GM23248 (cell line): ENCODE measurements at regions not wholly inside any gene's neighbourhood (a gene's known extent, or its start where the extent isn't known, plus 50 kb on each side); places are given as distances from the start of the nearest gene placed in this dataset.

Experiments used
- DNase-seq: peaks from one replicate; pipeline ENCODE4 v3.0.0-alpha.2; 2015
- H2AFZ ChIP-seq: fragments of 200-600 bp; sonication (generic); 2 replicates; pipeline ENCODE4 v1.6.1; 2016; ENCODE audit warnings: antibody characterized with exemption
- H3F3A ChIP-seq: fragments of 200-600 bp; sonication (generic); 2 replicates; pipeline ENCODE4 v1.6.1; 2016; ENCODE audit warnings: mild to moderate bottlenecking, antibody characterized with exemption, mixed run types; ENCODE audit not compliant: insufficient read depth
- H3K27ac ChIP-seq: fragments of 200-600 bp; sonication (generic); 2 replicates; pipeline ENCODE4 v1.5.1; 2016; ENCODE audit warnings: mild to moderate bottlenecking
- H3K27me3 ChIP-seq: fragments of 200-600 bp; sonication (generic); replicated peaks from 2 replicates; pipeline ENCODE4 v1.6.1; 2016; ENCODE audit warnings: mild to moderate bottlenecking; ENCODE audit not compliant: insufficient read depth
- H3K36me3 ChIP-seq: fragments of 200-600 bp; sonication (generic); 2 replicates; pipeline ENCODE4 v1.6.1; 2016; ENCODE audit warnings: low read depth, mild to moderate bottlenecking
- H3K4me1 ChIP-seq: fragments of 200-600 bp; sonication (generic); 2 replicates; pipeline ENCODE4 v1.6.1; 2016; ENCODE audit warnings: mild to moderate bottlenecking; ENCODE audit not compliant: insufficient read depth
- H3K4me2 ChIP-seq: fragments of 200-600 bp; sonication (generic); one replicate; pipeline ENCODE4 v1.6.1; 2016; ENCODE audit warnings: mild to moderate bottlenecking; ENCODE audit not compliant: unreplicated experiment
- H3K4me3 ChIP-seq: fragments of 200-600 bp; sonication (generic); 2 replicates; pipeline ENCODE4 v1.5.1; 2016; ENCODE audit warnings: mild to moderate bottlenecking
- H3K79me2 ChIP-seq: fragments of 200-600 bp; sonication (generic); 2 replicates; pipeline ENCODE4 v1.6.1; 2016; ENCODE audit warnings: mild to moderate bottlenecking; ENCODE audit not compliant: insufficient read depth
- H3K9ac ChIP-seq: fragments of 200-600 bp; sonication (generic); 2 replicates; pipeline ENCODE4 v1.6.1; 2016; ENCODE audit warnings: mild to moderate bottlenecking
- H3K9me2 ChIP-seq: fragments of 200-600 bp; sonication (generic); 2 replicates; pipeline ENCODE4 v1.6.1; 2016; ENCODE audit warnings: mixed run types, mild to moderate bottlenecking, moderate library complexity; ENCODE audit not compliant: insufficient read depth
- H3K9me3 ChIP-seq: fragments of 200-600 bp; sonication (generic); one replicate; pipeline ENCODE4 v1.6.1; 2017; ENCODE audit warnings: low read depth
- H4K20me1 ChIP-seq: fragments of 200-600 bp; sonication (generic); 2 replicates; pipeline ENCODE4 v1.6.0; 2016; ENCODE audit not compliant: insufficient read depth
- EZH2 ChIP-seq: fragments of 200-600 bp; sonication (generic); IDR thresholded peaks from 2 replicates; pipeline ENCODE4 v1.6.1; 2018; ENCODE audit warnings: antibody characterized with exemption, mild to moderate bottlenecking; ENCODE audit not compliant: insufficient read depth, poor library complexity, severe bottlenecking
- EZH2phosphoT487 ChIP-seq: fragments of 200-600 bp; sonication (generic); IDR thresholded peaks from 2 replicates; pipeline ENCODE4 v1.6.1; 2018; ENCODE audit warnings: antibody characterized with exemption, moderate library complexity, mild to moderate bottlenecking, low read depth; ENCODE audit not compliant: insufficient read depth
- WGBS, 2 experiments: methylation state at CpG; one replicate each; pipeline ENCODE4 v1.1.6; 2015 to 2017; ENCODE audit warnings: low lambda C conversion rate in 2 of 2, low coverage in 1 of 2; ENCODE audit errors: missing lambda C conversion rate in 2 of 2; 5-methylcytosine and 5-hydroxymethylcytosine counted together
- in situ Hi-C: fragments of 300-500 bp; cut with MboI; formaldehyde crosslinking; loops from 2 replicates; pipeline ENCODE4 v1.15.0; 2020

- H3K27ac ChIP-seq, result no peak overlapping the region
- no peaks in the 10 kb centered on the region for H3K9me3 ChIP-seq
Measured at GRCh38 chr6:94245395-94245794, 826.0 kb upstream of the EPHA7 start.

GRCh38 chr6:94238868-94239267, 819.5 kb upstream of the EPHA7 start:
- DNase-seq, result no peak
- H3F3A ChIP-seq, result no peaks in the 10 kb centered on the region
- no peak overlapping the region for H3K27ac ChIP-seq
- no peak overlapping the region for H3K4me3 ChIP-seq
- in situ Hi-C loops, result no loop called here
- no peak overlapping the region for H3K9ac ChIP-seq
- no peaks in the 10 kb centered on the region for H3K27me3 ChIP-seq
- WGBS, 2 experiments, result 0 to 7% methylated on average over 1 of the region's 1 CpG
- H3K4me2 ChIP-seq, result no peak overlapping the region
- H3K4me1 ChIP-seq, result no peaks in the 10 kb centered on the region
- H3K9me3 ChIP-seq, result no peaks in the 10 kb centered on the region
- no peak for TF ChIP-seq EZH2phosphoT487
- TF ChIP-seq EZH2, result no peak
- no peak overlapping the region for H2AFZ ChIP-seq
- H3K36me3 ChIP-seq, result no peaks in the 10 kb centered on the region
- no peaks in the 10 kb centered on the region for H4K20me1 ChIP-seq
- H3K9me2 ChIP-seq, result no peaks in the 10 kb centered on the region
- no peaks in the 10 kb centered on the region for H3K79me2 ChIP-seq

More at GRCh38 chr6:94245395-94245794, 826.0 kb upstream of the EPHA7 start:
- in situ Hi-C loops, result no loop called here
- WGBS, 2 experiments, result 29 to 44% methylated on average over 4 of the region's 4 CpGs
- Histone ChIP-seq H3K4me2 (no peak overlapping the region), H2AFZ (no peak overlapping the region), H3K4me3 (no peak overlapping the region), H4K20me1 (no peaks in the 10 kb centered on the region), H3K36me3 (no peaks in the 10 kb centered on the region), H3K79me2 (no peaks in the 10 kb centered on the region), H3K4me1 (no peaks in the 10 kb centered on the region), H3K9me2 (no peaks in the 10 kb centered on the region), H3K27me3 (no peaks in the 10 kb centered on the region), H3K9ac (no peak overlapping the region), H3F3A (no peaks in the 10 kb centered on the region)
- DNase-seq, result no peak
- TF ChIP-seq EZH2 (no peak), EZH2phosphoT487 (no peak)

- no peaks in the 10 kb centered on the region for H3K36me3 ChIP-seq
- DNase-seq, result no peak
- H3K9me2 ChIP-seq, result no peaks in the 10 kb centered on the region
- H3K27ac ChIP-seq, result no peak overlapping the region
- no peak overlapping the region for H3K4me2 ChIP-seq
- H3K9me3 ChIP-seq, result no peaks in the 10 kb centered on the region
- WGBS, 2 experiments, result 4% methylated on average over 4 of the region's 4 CpGs
- H3K9ac ChIP-seq, result no peak overlapping the region
- no peaks in the 10 kb centered on the region for H3F3A ChIP-seq
- no peaks in the 10 kb centered on the region for H3K27me3 ChIP-seq
- H4K20me1 ChIP-seq, result no peaks in the 10 kb centered on the region
- in situ Hi-C loops, result no loop called here
- no peaks in the 10 kb centered on the region for H3K4me1 ChIP-seq
- no peak overlapping the region for H3K4me3 ChIP-seq
- H3K79me2 ChIP-seq, result no peaks in the 10 kb centered on the region
- TF ChIP-seq EZH2, result no peak
- TF ChIP-seq EZH2phosphoT487, result no peak
- H2AFZ ChIP-seq, result no peak overlapping the region
Measured at GRCh38 chr6:94227741-94228140, 808.4 kb upstream of the EPHA7 start.

- Histone ChIP-seq H4K20me1 (no peaks in the 10 kb centered on the region), H3K27ac (no peak overlapping the region), H3K27me3 (no peaks in the 10 kb centered on the region), H3K36me3 (no peaks in the 10 kb centered on the region), H2AFZ (no peak overlapping the region), H3K9me2 (no peaks in the 10 kb centered on the region), H3F3A (no peaks in the 10 kb centered on the region), H3K4me3 (no peak overlapping the region), H3K4me2 (no peak overlapping the region), H3K79me2 (no peaks in the 10 kb centered on the region), H3K9me3 (no peaks in the 10 kb centered on the region), H3K4me1 (no peaks in the 10 kb centered on the region), H3K9ac (no peak overlapping the region)
- 0 to 3% methylated on average over 2 of the region's 2 CpGs for WGBS, 2 experiments
- in situ Hi-C loops, result no loop called here
- no peak for DNase-seq
- TF ChIP-seq EZH2phosphoT487, result no peak
- TF ChIP-seq EZH2, result no peak
Measured at GRCh38 chr6:94217836-94218235, 798.5 kb upstream of the EPHA7 start.

- Histone ChIP-seq H3K4me3 (no peak overlapping the region), H3K27me3 (no peaks in the 10 kb centered on the region), H3K4me1 (no peaks in the 10 kb centered on the region), H3K9ac (no peak overlapping the region), H3K4me2 (no peak overlapping the region), H3F3A (no peaks in the 10 kb centered on the region), H2AFZ (no peak overlapping the region), H3K27ac (no peak overlapping the region), H3K79me2 (no peaks in the 10 kb centered on the region), H3K9me3 (no peaks in the 10 kb centered on the region), H3K9me2 (no peaks in the 10 kb centered on the region), H3K36me3 (no peaks in the 10 kb centered on the region), H4K20me1 (no peaks in the 10 kb centered on the region)
- DNase-seq, result no peak
- TF ChIP-seq EZH2phosphoT487 (no peak), EZH2 (no peak)
- 9 to 17% methylated on average over 1 of the region's 1 CpG for WGBS, 2 experiments
- in situ Hi-C loops, result no loop called here
Measured at GRCh38 chr6:94215552-94215951, 796.2 kb upstream of the EPHA7 start.
